ENCODE measurements at regions not wholly inside any gene's neighbourhood (a gene's known extent, or its start where the extent isn't known, plus 50 kb on each side); places are given as distances from the start of the nearest gene placed in this dataset.

- TF ChIP-seq, protein P1, sequence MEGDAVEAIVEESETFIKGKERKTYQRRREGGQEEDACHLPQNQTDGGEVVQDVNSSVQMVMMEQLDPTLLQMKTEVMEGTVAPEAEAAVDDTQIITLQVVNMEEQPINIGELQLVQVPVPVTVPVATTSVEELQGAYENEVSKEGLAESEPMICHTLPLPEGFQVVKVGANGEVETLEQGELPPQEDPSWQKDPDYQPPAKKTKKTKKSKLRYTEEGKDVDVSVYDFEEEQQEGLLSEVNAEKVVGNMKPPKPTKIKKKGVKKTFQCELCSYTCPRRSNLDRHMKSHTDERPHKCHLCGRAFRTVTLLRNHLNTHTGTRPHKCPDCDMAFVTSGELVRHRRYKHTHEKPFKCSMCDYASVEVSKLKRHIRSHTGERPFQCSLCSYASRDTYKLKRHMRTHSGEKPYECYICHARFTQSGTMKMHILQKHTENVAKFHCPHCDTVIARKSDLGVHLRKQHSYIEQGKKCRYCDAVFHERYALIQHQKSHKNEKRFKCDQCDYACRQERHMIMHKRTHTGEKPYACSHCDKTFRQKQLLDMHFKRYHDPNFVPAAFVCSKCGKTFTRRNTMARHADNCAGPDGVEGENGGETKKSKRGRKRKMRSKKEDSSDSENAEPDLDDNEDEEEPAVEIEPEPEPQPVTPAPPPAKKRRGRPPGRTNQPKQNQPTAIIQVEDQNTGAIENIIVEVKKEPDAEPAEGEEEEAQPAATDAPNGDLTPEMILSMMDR (conservative IDR thresholded peaks at IDR 0.05; ENCODE audit: low read length) = no peak
- no peak for TF ChIP-seq EZH2phosphoT487 (IDR thresholded peaks at IDR 0.05; ENCODE audit: borderline replicate concordance, low read depth, low read length)
These were observed 250.7 kb downstream of the BTG1 start for GRCh38 chr12:91894911-91895310.
